ENCODE measurements at regions not wholly inside any gene's neighbourhood (a gene's known extent, or its start where the extent isn't known, plus 50 kb on each side); places are given as distances from the start of the nearest gene placed in this dataset.
A peak's percentile ranks its signal among the peaks of the same experiment; 100 is the strongest.

- ChIA-PET POLR2A (no interaction called here), SMC1A (ENCODE audit: uncharacterized antibody, unreplicated experiment) (interaction anchor here (1.1 kb wide), 1 partner anchor 36 kb away, joined by 3 read pairs; no protein-coding TSS in a partner anchor), RAD21 (ENCODE audit: unreplicated experiment) (no interaction called here), CTCF (no interaction called here)
- Histone ChIP-seq H3K9ac (ENCODE audit: control insufficient read depth, insufficient read depth, low read length) (no peak overlapping the region), H3K4me1 (ENCODE audit: control insufficient read depth, insufficient read depth, low read length) (peaks cover 3% of the 10 kb centered on the region; the same call in 1 of the 2 replicates), H3K36me3 (ENCODE audit: control insufficient read depth in 2 of 2, insufficient read depth in 2 of 2, low read length in 1 of 2) (no peaks in the 10 kb centered on the region), H3K9me3 (replicated peaks; ENCODE audit: control insufficient read depth, insufficient read depth, low read length) (no peaks in the 10 kb centered on the region), H3K79me2 (ENCODE audit: control insufficient read depth, insufficient read depth, low read length) (no peaks in the 10 kb centered on the region), H2AFZ (ENCODE audit: control insufficient read depth, low read depth, low read length) (no peak overlapping the region), H3K4me3 (no peak overlapping the region), H3K4me2 (ENCODE audit: control insufficient read depth, insufficient read depth) (no peak overlapping the region), H4K20me1 (ENCODE audit: control insufficient read depth, insufficient read depth) (no peaks in the 10 kb centered on the region), H3K27ac (ENCODE audit: control insufficient read depth, insufficient read depth) (no peak overlapping the region), H3K27me3 (replicated peaks in 1 of 2; ENCODE audit: control insufficient read depth in 2 of 2, insufficient read depth in 2 of 2, low read length in 1 of 2) (no peaks in the 10 kb centered on the region)
- no peak for FAIRE-seq
- no peak for ATAC-seq
- intact Hi-C loops (cut with micrococcal nuclease; ENCODE audit: unreplicated experiment) = no loop called here
- no peak for TF ChIP-seq TAF1 (IDR thresholded peaks at IDR 0.05; ENCODE audit: borderline replicate concordance, low read depth, low read length)
- TF ChIP-seq SRF (IDR thresholded peaks at IDR 0.05; ENCODE audit: low read depth in 2 of 2, low read length in 2 of 2) = no peak
- no peak for TF ChIP-seq RUNX3 (IDR thresholded peaks at IDR 0.05; ENCODE audit: low read length)
- TF ChIP-seq BACH1 (IDR thresholded peaks at IDR 0.05; ENCODE audit: borderline replicate concordance) = no peak
- no peak for TF ChIP-seq POU2F2 (IDR thresholded peaks at IDR 0.05; ENCODE audit: borderline replicate concordance, low read depth, low read length)
- no peak for TF ChIP-seq SREBF2 (IDR thresholded peaks at IDR 0.05; ENCODE audit: low read length)
- no peak for TF ChIP-seq KAT2A (conservative IDR thresholded peaks at IDR 0.05; ENCODE audit: control insufficient read depth, low read depth, low read length)
- 28% methylated on average over 2 of the region's 2 CpGs for WGBS (ENCODE audit: insufficient coverage, insufficient replicate concordance, low lambda C conversion rate, missing lambda C conversion rate)
- no peak for DNase-seq (ENCODE audit: low read depth, low spot score)
- in situ Hi-C loops (cut with MboI) = no loop called here
- BruUV-seq (replicated peaks) = no TSS peak
Measured at GRCh38 chr9:22173908-22174307, 164.8 kb upstream of the CDKN2B start.

GRCh38 chr9:22175972-22176545, 167.0 kb upstream of the CDKN2B start:
- POLR2A ChIA-PET = no interaction called here
- Histone ChIP-seq H3K4me3 (no peak overlapping the region), H3K9me3 (replicated peaks; ENCODE audit: control insufficient read depth, insufficient read depth, low read length) (no peaks in the 10 kb centered on the region), H3K9ac (ENCODE audit: control insufficient read depth, insufficient read depth, low read length) (no peak overlapping the region), H3K4me2 (ENCODE audit: control insufficient read depth, insufficient read depth) (no peak overlapping the region), H3K79me2 (ENCODE audit: control insufficient read depth, insufficient read depth, low read length) (no peaks in the 10 kb centered on the region), H3K27ac (ENCODE audit: control insufficient read depth, insufficient read depth) (no peak overlapping the region), H3K4me1 (ENCODE audit: control insufficient read depth, insufficient read depth, low read length) (no peaks in the 10 kb centered on the region; the same call in 1 of the 2 replicates), H2AFZ (ENCODE audit: control insufficient read depth, low read depth, low read length) (no peak overlapping the region), H4K20me1 (ENCODE audit: control insufficient read depth, insufficient read depth) (no peaks in the 10 kb centered on the region), H3K27me3 (replicated peaks in 1 of 2; ENCODE audit: control insufficient read depth in 2 of 2, insufficient read depth in 2 of 2, low read length in 1 of 2) (no peaks in the 10 kb centered on the region), H3K36me3 (ENCODE audit: control insufficient read depth in 2 of 2, insufficient read depth in 2 of 2, low read length in 1 of 2) (no peaks in the 10 kb centered on the region)
- ATAC-seq (no peak), DNase-seq (ENCODE audit: low read depth, low spot score) (no peak), FAIRE-seq (no peak)
- intact Hi-C loops (cut with micrococcal nuclease; ENCODE audit: unreplicated experiment) (no loop called here), in situ Hi-C loops (cut with MboI) (no loop called here)
- 0% methylated on average over 2 of the region's 2 CpGs for whole genome bisulfite sequencing (ENCODE audit: insufficient coverage, insufficient replicate concordance, low lambda C conversion rate, missing lambda C conversion rate)
- BruUV-seq (replicated peaks) = no TSS peak
- RAD21 ChIA-PET (ENCODE audit: unreplicated experiment) = no interaction called here
- CTCF ChIA-PET = no interaction called here
- SMC1A ChIA-PET (ENCODE audit: uncharacterized antibody, unreplicated experiment) = interaction anchor here (1.0 to 1.2 kb wide), 3 partner anchors 11 to 29 kb away, joined by 3 read pairs; no protein-coding TSS in a partner anchor
- TF ChIP-seq RUNX3 (IDR thresholded peaks at IDR 0.05; ENCODE audit: low read length) (peak; percentile 26; the same call in 1 of the 2 replicates), POU2F2 (IDR thresholded peaks at IDR 0.05; ENCODE audit: borderline replicate concordance, low read depth, low read length) (no peak), MAX (IDR thresholded peaks at IDR 0.05; ENCODE audit: low read depth, low read length) (no peak), E2F4 (IDR thresholded peaks at IDR 0.05; ENCODE audit: low read depth, low read length) (no peak), PML (IDR thresholded peaks at IDR 0.05; ENCODE audit: low read length) (no peak), CHD2 (IDR thresholded peaks at IDR 0.05; ENCODE audit: borderline replicate concordance, low read depth, low read length) (no peak), NFIC (IDR thresholded peaks at IDR 0.05; ENCODE audit: low read depth, low read length) (no peak), POLR2AphosphoS5 (IDR thresholded peaks at IDR 0.05; ENCODE audit: low read length) (no peak), SMC3 (IDR thresholded peaks at IDR 0.05; ENCODE audit: borderline replicate concordance, low read length) (no peak)
